ENCODE measurements at regions not wholly inside any gene's neighbourhood (a gene's known extent, or its start where the extent isn't known, plus 50 kb on each side); places are given as distances from the start of the nearest gene placed in this dataset.

DNA sequence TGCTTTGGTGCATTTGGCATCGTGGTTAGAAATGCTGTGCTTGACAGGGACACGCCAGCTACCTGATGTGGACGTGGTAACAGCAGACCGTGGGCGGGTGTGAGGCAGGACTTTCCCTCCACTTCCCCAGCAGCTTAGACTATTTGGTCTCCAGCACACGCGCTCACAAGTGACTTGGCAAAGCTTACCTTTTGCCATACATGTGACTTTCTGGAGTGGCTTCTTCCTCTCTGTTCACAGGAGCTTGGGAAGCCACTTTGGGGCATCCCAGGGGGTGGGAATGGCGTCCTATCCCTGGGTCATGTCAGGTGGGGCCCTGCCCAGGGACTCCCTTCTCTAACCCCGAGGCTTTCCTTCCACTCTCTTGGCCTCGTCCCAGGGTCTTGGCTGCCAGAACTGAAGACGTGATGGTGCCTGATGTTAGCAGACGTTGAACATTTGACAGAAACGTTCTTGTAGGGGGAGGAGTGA, 228.7 kb upstream of the KLF6 start:
- no peak for DNase-seq (ENCODE audit: extremely low read depth in 1 of 2, low read depth in 1 of 2)

DNA sequence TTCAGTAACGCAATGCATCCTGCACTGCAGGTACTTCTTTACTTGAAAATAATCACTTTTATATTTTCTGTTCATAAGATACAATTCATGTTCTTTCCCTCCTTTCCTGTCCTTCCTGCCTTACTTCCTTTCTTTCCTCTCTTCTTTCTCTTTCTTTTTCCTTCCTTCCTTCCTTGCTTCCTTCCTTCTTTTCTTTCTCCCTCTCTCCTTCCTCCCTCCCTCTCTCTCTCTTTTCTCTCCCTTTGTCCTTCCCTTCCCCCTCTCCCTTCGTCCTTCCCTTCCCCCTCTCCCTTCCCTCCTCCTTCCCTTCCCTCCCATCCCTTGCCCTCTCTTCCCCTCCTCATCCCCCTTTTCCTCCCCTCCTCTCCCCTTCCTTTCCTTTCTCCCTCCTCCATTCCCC, 227.8 kb upstream of the KLF6 start:
- no peak for DNase-seq (ENCODE audit: extremely low read depth in 1 of 2, low read depth in 1 of 2)

DNA sequence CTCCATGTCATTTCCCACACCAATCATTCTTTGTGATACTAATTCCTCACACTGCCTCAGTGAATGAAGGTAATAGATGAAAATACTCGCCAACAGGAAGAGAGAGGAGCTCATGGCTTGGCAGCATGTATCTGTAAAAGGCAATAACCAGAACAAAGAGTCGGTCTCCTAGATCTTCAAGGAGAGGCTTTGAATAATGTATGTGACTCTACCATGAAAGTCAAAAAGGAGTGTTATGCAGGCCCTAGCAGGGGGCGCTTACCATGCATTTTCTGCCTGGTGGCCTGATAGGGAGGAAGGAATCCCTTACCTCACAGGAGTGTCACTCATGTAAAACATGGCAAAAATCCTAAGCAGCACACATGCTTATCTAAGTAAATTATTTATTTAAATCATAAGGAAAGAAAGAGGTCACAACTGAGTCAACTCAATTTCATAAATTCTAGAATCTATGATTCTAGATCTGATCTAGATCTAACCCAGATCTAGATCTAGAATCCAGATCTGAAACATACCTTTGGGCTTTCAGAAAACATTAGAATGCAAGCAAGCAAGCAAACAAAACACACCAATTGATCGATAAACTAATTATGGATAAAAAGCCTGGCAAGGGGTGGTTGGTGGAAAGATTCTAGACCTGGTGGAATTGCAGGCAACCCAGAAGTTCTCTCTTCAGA, 226.3 kb upstream of the KLF6 start:
- no peak for DNase-seq (ENCODE audit: extremely low read depth in 1 of 2, low read depth in 1 of 2)

DNA sequence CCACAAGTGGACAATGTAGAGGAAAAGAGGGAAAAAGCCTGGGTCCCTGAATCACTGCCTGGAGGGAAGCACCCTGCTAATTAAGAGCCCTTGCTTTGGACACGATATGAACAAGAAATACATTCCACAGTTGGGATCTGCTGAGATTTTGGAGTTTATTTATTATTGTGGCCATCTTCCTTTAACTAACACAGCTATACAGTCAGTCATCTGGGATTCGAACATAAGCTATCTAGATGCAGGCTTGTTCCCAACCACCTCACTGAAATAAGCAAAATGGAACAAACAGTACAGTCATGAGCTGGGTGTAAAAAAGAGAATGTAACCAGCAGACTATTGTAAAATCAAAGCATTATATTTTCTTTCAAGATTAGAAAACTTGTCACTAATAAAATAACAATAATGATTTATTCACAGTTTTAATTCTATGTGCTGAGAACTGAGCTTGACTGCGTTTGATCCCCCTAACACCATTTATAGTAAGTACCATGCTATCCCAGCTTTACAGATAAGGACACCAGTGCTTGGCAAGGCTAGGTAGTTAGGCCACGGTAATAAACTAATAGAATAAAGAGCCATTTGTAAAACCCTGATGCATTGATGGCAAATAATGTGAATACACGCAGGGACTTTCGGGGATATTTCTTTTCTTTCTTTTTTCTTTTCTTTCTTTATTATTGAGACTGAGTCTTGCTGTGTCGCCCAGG, 223.8 kb upstream of the KLF6 start:
- DNase-seq (ENCODE audit: extremely low read depth in 1 of 2, low read depth in 1 of 2): no peak

DNA sequence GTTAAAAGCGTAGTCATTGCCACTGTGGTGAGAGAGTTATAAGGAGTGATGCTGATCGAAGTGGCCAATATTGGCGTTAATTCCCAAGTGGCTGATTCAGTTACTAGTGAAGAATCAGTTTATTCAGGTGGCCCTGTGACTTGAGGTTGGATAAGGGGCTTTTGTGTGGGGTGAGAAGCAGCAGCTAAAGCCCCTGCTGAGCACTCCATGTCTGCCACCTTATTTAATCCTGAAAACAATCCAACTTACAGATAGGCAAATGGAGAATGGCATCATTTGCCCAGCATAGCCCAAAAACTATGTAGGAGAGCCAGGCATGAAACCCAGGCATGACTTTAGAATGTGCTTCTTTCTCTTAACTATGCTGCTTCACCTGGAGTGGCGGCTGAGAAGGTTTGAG, 222.8 kb upstream of the KLF6 start:
- DNase-seq (ENCODE audit: extremely low read depth in 1 of 2, low read depth in 1 of 2): no peak

DNA sequence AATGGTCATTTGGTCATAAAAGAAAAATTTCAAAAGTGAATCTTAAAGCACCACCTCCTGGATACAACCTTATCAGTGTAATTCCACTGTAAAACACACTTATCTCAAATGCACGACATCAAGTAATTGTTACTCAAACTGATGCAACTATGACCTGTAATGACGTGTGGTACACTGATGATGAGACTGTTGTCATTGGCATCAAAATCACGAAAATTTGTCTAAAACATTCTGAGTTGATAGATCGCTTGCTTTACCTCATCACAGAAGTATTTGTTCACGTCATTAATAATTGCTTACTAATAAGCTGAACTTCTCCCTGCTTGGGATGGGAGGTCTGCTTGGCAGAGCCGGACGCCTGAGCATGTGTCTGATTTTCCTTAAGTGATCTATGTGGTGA, 221.8 kb upstream of the KLF6 start:
- DNase-seq (ENCODE audit: extremely low read depth in 1 of 2, low read depth in 1 of 2): no peak

DNA sequence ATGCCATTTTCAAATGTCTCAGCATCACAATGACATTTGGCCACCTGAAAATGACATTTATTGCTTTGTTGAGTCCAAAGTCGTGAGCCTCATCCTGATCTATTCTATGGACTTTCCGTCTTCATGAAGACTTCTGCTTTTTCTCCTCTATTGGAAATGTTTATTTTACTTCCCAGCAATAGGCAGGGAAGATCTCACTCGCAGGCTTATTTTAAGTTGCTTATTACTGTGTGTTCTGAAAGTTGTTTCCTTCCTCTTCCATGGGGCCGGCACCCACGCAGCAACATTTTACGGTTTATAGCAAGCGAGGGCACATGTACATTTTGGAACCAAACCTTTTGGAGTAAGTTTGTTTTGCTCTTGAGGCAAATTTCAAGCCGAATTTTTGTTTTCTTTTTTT, 221.0 kb upstream of the KLF6 start:
- DNase-seq (ENCODE audit: extremely low read depth in 1 of 2, low read depth in 1 of 2): no peak

DNA sequence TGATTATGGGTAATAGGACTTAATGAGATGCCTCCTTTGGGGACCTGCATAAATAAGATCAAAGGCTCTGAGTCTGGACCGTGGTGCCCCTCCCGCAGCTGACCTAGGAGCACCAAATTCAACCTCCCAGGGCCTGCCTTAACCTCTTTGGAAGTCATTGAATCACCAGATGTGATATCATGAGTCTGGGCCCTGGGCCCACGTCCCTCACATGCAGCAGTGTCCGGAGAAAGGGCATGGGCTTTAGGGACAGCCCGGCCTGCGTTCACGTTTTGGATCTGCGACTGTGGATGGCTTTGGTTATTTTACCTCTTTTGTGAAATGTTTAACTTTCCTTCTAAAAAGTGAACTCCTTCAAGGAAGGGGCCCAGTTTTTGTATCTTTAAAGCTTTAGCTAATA, 220.0 kb upstream of the KLF6 start:
- DNase-seq (ENCODE audit: extremely low read depth in 1 of 2, low read depth in 1 of 2): no peak

DNA sequence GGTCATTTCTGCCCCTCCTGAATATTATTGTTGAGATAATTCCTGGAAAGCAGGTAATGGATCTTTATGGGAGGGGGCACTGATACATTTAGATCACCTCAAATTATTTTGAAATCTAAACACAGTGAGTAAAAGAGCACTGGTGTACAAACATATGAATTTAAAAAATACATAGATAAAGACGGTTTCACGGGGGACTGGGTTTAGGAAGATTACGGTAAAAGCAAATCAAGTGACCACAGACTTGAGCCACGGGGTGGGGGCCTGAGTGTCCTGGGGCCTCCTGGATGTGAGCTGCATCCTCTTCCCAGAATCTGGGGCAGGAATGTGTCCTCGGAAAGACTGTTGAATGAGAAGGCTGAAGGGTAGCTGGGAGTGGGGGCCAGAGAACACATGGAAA, 219.1 kb upstream of the KLF6 start:
- no peak for DNase-seq (ENCODE audit: extremely low read depth in 1 of 2, low read depth in 1 of 2)

DNA sequence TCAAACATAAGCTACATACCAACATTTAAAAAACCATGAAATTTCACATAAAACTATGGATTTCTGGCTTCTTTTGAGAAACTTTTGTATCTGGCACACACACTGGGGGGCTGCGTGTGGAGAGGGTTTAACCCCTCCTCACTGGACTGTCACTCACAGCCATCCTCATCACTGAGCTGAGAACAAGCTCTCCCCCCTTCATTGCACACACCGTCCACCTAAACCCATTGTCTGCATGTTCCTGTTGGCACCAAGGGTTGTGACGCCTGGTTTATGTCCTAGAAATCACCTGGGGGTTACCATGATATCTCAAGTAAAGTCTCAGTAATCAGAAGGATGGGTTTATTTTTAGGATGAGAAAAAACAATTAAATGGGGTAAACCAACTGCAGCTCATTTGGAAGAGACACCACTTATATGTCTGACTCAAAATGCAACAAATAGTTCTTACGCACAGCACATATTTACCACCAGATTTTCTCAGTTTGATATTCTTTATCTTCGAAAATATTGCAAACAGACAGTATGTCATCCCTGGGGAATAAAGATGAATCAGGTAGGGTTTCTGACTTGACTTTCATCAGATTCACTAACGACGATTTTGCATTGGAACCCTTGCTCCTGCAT, 218.5 kb upstream of the KLF6 start:
- DNase-seq (ENCODE audit: extremely low read depth in 1 of 2, low read depth in 1 of 2): no peak

DNA sequence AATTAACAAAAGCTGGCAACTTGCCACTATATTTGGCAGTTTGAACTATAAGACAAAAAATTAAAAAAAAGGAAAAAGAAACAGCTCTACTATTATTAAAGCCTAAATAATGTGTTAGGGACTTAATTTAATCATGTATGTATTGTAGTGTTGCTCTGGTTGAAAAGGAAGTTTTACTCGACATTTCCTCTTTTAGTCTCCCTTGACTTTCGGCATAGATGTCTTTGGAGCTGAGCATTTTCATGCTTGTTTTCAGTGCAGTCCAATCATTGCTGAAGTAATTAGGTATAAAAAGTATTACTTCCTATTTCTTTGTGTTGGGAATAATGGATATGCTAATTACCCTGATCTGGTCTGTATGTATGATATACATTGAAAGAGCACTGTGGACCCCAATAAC, 216.8 kb upstream of the KLF6 start:
- no peak for DNase-seq (ENCODE audit: extremely low read depth in 1 of 2, low read depth in 1 of 2)

DNA sequence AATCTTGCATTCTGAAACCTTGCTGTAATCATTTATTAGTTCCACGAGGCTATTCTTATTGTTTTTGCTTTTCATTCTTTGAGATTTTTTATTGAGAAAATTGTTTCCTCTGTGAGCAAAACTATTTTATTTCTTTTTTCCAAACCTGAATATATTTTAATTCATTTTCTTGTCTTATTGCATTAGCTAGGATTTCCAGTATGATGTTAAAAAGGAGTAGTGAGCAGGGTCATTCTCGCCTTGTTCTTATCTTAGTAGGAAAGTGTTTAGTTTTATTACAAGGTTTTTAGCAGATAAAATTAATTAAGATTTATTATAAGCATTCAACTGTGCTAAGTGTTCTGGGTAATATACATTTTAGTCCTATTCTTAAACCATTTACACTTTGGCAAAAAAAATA, 214.6 kb upstream of the KLF6 start:
- DNase-seq (ENCODE audit: extremely low read depth in 1 of 2, low read depth in 1 of 2): no peak

DNA sequence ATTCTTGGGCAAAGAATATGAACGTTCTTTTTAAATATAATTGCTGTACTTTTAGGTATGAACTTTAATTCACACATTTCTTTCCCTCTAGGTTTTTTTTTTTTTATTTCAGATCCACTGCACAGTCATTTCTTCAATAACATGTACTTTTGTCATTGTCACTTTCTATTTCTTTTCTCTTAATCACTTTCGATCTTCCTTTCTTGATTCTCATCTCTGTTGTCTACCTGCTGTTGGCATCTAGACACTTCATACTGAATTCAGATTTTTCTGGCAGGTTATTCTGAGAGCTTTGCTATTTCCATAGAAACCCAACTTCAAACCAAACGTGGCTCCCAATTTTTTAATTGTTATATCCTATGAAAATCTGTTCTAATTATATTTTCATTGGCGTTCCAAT, 211.7 kb upstream of the KLF6 start:
- DNase-seq (ENCODE audit: extremely low read depth in 1 of 2, low read depth in 1 of 2): no peak

DNA sequence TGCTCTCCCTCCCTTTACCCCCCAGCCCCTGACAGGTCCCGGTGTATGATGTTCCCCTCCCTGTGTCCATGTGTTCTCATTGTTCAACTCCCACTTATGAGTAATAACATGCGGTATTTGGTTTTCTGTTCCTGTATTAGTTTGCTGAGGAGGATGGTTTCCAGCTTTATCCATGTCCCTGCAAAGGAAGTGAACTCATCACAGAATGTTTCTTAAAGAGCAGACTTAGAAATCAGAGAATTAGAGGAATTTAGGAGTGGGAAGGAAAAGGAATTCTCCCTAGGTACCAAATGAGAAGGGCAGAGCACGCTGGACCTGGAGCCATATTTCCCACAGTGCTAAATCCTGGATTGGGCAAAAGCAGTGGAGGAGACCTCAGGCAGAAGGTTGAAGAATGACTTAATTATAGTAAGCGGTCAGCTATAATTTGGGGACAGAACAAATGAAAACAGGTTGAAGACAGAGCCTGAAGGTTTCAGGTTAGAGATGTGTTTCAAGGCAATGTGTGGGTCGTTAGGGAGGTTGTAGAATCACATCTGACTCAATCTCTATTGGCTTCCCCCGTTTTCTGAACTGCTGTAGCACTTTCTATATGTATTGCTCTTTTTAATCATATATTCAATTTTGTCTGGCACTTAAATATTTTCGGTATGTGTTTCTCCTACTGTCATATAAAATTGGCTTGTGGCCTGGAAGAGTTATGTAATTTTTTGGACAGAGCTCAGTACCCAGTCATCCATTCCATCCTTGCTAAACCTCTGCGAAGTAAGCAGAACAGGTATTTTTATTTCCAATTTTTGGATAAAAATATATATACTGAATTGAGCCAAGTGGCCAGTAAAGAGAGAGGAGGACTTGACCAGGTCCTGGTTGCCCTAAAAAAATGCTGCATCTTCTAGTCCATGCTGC, 210.5 kb upstream of the KLF6 start:
- DNase-seq (ENCODE audit: extremely low read depth in 1 of 2, low read depth in 1 of 2): no peak

DNA sequence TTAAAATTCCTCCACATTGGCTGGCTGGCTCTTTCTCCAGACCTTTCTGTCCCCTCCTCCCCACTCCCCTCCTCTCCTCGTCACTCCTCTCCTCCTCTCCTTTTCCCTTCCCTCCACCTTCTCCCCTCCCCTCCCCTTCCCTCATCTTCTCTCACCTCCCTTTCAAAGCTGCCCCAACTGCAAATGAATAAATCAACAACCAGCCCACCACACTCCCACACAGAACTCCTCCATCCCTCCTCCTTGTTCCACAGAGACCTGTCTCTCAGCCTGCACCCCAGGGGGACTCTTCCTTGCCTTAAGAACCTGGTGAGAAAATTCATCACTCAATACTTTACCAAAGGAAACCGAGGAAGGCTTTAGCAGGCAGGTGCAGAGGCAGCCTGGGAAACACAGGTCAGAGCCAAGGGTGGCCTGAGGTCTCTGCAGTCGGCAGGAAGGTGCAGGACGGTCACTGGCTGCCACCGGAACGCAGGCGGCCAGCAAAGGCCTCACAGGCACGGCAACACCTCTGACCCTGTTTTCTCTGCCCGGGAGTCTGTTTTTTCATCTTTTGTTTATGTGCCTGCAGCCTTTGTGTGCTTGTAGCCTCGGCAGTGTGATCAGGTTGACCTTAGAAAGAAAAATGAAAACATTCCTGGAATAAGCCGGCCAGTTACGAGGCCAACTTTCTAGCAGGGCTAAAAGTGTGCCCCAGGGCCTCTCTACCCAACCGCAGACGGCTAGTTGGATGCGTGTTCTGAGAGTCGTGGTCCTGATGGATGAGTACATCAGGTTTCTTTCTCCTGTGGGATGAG, 207.6 kb upstream of the KLF6 start:
- DNase-seq (ENCODE audit: extremely low read depth in 1 of 2, low read depth in 1 of 2): no peak

DNA sequence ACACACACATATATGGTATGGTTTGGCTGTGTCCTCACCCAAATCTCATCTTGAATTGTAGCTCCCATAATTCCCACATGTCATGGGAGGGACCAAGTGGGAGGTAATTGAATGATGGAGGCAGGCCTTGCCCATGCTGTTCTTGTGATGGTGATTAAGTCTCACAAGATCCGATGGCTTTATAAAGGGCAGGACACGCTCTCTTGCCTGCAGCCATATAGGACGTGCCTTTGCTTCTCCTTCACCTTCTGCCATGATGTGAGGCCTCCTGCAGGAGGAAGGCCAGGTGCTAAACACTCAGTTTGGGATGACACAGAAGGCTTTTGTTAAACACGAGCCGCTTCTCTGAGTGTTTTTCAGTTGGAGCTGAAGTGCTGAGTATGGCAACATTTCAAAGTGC, 205.3 kb upstream of the KLF6 start:
- no peak for DNase-seq (ENCODE audit: extremely low read depth in 1 of 2, low read depth in 1 of 2)

DNA sequence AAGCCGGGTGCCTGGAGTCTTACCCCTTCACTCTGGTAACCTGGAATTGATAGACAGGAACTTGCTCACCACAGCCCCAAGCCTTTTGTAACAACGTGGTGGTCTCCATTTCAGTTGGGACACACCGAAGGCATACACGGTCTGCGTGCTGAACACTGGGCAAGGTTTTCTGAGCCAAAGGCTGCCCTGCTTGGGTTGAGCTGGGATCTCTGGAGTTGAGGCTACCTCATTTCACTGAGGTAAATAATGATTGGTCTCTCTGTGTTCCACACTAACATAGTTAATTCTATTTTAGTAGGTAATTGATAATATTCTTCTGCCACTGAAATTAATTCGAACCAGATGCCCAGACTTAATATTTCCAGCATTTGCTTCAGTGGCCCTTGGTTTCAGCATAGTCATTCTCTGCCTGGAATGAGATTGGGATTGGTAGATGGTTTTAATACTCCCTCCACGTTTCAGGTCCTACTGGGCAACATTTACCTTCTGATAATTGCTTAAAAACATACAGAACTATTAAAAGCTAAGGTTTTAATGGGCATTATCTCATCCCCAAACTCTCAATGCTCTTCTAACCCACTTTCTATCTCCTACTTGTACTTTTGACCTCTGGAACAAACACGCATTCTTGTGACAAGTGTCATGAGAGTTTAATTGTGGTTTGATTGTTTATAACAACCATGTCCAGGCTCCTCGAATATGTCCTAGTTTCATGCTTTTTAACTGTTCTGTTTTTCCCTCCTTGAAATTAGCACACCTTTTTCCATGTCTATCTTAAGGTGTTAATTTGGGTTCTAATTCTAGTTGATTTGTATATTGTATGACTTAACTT, 202.3 kb upstream of the KLF6 start:
- no peak for DNase-seq (ENCODE audit: extremely low read depth in 1 of 2, low read depth in 1 of 2)

DNA sequence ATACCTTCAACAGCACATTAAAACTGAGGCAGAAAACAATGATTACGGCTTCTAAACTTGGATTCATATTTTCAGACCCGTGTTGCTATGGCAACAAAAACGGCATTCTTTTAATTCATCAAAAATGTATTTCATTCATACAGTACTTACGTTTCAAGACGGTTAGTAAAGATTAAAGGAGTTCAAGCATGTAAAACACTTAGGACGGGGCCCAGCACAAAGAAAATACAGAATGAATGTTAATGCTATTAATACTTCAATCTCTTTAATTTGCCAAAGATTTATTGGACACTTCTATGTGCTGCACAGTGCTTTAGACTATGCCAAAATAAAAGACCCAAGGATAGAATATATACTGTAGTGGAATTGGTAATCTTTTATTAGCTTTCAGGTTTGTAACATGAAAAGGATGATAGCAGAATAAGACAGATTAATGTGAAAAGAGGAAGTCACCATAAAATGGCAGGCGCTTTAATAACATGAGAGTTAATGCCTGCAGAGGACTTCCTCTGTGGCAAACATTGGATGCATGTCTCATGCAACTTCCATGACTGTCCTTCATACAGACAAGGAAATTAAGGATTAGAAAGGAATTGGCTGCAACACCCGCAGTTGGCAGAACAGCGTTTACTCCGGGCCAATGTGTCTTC, 201.6 kb upstream of the KLF6 start:
- no peak for DNase-seq (ENCODE audit: extremely low read depth in 1 of 2, low read depth in 1 of 2)
